NT2/D1 (cell line): ENCODE measurements at regions not wholly inside any gene's neighbourhood (a gene's known extent, or its start where the extent isn't known, plus 50 kb on each side); places are given as distances from the start of the nearest gene placed in this dataset.

Experiments
- YY1 ChIP-seq: IDR thresholded peaks from 2 replicates; pipeline ENCODE4 v1.6.1; 2011; ENCODE audit not compliant: insufficient read length, insufficient read depth
- ZNF274 ChIP-seq: IDR thresholded peaks from 2 replicates; pipeline ENCODE4 v1.6.1; 2011; ENCODE audit warnings: mild to moderate bottlenecking, low read depth, low read length

DNA sequence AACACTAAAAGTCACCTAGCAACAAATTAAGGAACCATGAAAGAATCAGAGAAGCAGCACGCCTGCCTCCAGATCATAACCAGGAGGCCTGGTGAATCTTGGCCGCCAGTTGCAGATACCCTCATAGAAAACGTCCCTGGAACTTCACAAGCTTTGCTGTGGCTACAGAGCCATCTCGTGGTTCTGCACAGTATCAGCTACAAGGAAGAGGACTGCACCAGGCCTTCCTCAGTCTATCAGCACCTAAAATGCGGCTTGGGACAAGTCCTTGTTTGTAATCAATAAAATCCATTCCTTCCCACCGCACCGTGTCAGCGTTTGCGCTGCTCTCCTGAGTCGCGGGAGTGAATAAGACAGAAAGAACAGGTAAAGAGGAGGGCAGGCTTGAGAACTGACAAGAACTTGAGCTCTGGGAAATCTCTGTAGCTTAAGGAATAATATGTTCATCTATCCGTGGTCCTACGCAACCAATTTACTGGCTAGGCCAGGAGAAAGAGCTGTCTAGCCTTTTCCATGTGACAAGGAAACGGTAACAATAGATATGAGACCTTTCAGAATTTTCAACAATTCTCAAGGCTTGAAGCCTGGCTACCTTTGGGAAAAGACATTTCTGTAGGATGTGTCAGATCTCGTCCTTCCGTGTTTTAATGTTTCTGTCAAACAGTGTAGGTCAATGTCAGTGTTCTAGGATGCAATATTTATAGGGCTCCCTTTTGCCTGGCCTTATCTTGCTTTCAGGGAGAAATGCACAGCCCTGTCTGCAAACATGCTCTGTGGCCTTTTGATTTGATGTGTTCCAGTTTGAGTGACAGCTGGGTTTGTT is 128.5 kb upstream of the RAB12 start:
- no peak for TF ChIP-seq ZNF274
- no peak for TF ChIP-seq YY1
